GM23248 (cell line): ENCODE measurements at regions not wholly inside any gene's neighbourhood (a gene's known extent, or its start where the extent isn't known, plus 50 kb on each side); places are given as distances from the start of the nearest gene placed in this dataset.

ENCODE experiments used
- DNase-seq: peaks from one replicate; pipeline ENCODE4 v3.0.0-alpha.2; 2015
- H2AFZ ChIP-seq: fragments of 200-600 bp; sonication (generic); 2 replicates; pipeline ENCODE4 v1.6.1; 2016; ENCODE audit warnings: antibody characterized with exemption
- H3F3A ChIP-seq: fragments of 200-600 bp; sonication (generic); 2 replicates; pipeline ENCODE4 v1.6.1; 2016; ENCODE audit warnings: mild to moderate bottlenecking, antibody characterized with exemption, mixed run types; ENCODE audit not compliant: insufficient read depth
- H3K27ac ChIP-seq: fragments of 200-600 bp; sonication (generic); 2 replicates; pipeline ENCODE4 v1.5.1; 2016; ENCODE audit warnings: mild to moderate bottlenecking
- H3K27me3 ChIP-seq: fragments of 200-600 bp; sonication (generic); replicated peaks from 2 replicates; pipeline ENCODE4 v1.6.1; 2016; ENCODE audit warnings: mild to moderate bottlenecking; ENCODE audit not compliant: insufficient read depth
- H3K36me3 ChIP-seq: fragments of 200-600 bp; sonication (generic); 2 replicates; pipeline ENCODE4 v1.6.1; 2016; ENCODE audit warnings: low read depth, mild to moderate bottlenecking
- H3K4me1 ChIP-seq: fragments of 200-600 bp; sonication (generic); 2 replicates; pipeline ENCODE4 v1.6.1; 2016; ENCODE audit warnings: mild to moderate bottlenecking; ENCODE audit not compliant: insufficient read depth
- H3K4me2 ChIP-seq: fragments of 200-600 bp; sonication (generic); one replicate; pipeline ENCODE4 v1.6.1; 2016; ENCODE audit warnings: mild to moderate bottlenecking; ENCODE audit not compliant: unreplicated experiment
- H3K4me3 ChIP-seq: fragments of 200-600 bp; sonication (generic); 2 replicates; pipeline ENCODE4 v1.5.1; 2016; ENCODE audit warnings: mild to moderate bottlenecking
- H3K79me2 ChIP-seq: fragments of 200-600 bp; sonication (generic); 2 replicates; pipeline ENCODE4 v1.6.1; 2016; ENCODE audit warnings: mild to moderate bottlenecking; ENCODE audit not compliant: insufficient read depth
- H3K9ac ChIP-seq: fragments of 200-600 bp; sonication (generic); 2 replicates; pipeline ENCODE4 v1.6.1; 2016; ENCODE audit warnings: mild to moderate bottlenecking
- H3K9me2 ChIP-seq: fragments of 200-600 bp; sonication (generic); 2 replicates; pipeline ENCODE4 v1.6.1; 2016; ENCODE audit warnings: mixed run types, mild to moderate bottlenecking, moderate library complexity; ENCODE audit not compliant: insufficient read depth
- H3K9me3 ChIP-seq: fragments of 200-600 bp; sonication (generic); one replicate; pipeline ENCODE4 v1.6.1; 2017; ENCODE audit warnings: low read depth
- H4K20me1 ChIP-seq: fragments of 200-600 bp; sonication (generic); 2 replicates; pipeline ENCODE4 v1.6.0; 2016; ENCODE audit not compliant: insufficient read depth
- EZH2 ChIP-seq: fragments of 200-600 bp; sonication (generic); IDR thresholded peaks from 2 replicates; pipeline ENCODE4 v1.6.1; 2018; ENCODE audit warnings: antibody characterized with exemption, mild to moderate bottlenecking; ENCODE audit not compliant: insufficient read depth, poor library complexity, severe bottlenecking
- EZH2phosphoT487 ChIP-seq: fragments of 200-600 bp; sonication (generic); IDR thresholded peaks from 2 replicates; pipeline ENCODE4 v1.6.1; 2018; ENCODE audit warnings: antibody characterized with exemption, moderate library complexity, mild to moderate bottlenecking, low read depth; ENCODE audit not compliant: insufficient read depth
- WGBS, 2 experiments: methylation state at CpG; one replicate each; pipeline ENCODE4 v1.1.6; 2015 to 2017; ENCODE audit warnings: low lambda C conversion rate in 2 of 2, low coverage in 1 of 2; ENCODE audit errors: missing lambda C conversion rate in 2 of 2; 5-methylcytosine and 5-hydroxymethylcytosine counted together
- in situ Hi-C: fragments of 300-500 bp; cut with MboI; formaldehyde crosslinking; loops from 2 replicates; pipeline ENCODE4 v1.15.0; 2020

GRCh38 chr20:33910529-33911327 lies 83.0 kb upstream of the RALY start:
- Histone ChIP-seq H3K9me3 (no peaks in the 10 kb centered on the region), H3K4me3 (no peak overlapping the region), H3K27me3 (no peaks in the 10 kb centered on the region), H3K79me2 (no peaks in the 10 kb centered on the region), H2AFZ (no peak overlapping the region), H3K4me2 (no peak overlapping the region), H3K9ac (no peak overlapping the region), H3K36me3 (no peaks in the 10 kb centered on the region), H3K9me2 (no peaks in the 10 kb centered on the region), H4K20me1 (no peaks in the 10 kb centered on the region), H3K27ac (no peak overlapping the region), H3K4me1 (peaks cover 26% of the 10 kb centered on the region), H3F3A (peaks cover 15% of the 10 kb centered on the region)
- WGBS, 2 experiments: 86 to 88% methylated on average over 6 of the region's 6 CpGs
- TF ChIP-seq EZH2phosphoT487: no peak
- no peak for TF ChIP-seq EZH2
- in situ Hi-C loops: no loop called here
- DNase-seq: no peak

- no peaks in the 10 kb centered on the region for H3K9me3 ChIP-seq
- WGBS, 2 experiments: 71 to 79% methylated on average over 4 of the region's 4 CpGs
- TF ChIP-seq EZH2 (no peak), EZH2phosphoT487 (no peak)
- H4K20me1 ChIP-seq: no peaks in the 10 kb centered on the region
- H3K36me3 ChIP-seq: no peaks in the 10 kb centered on the region
- peak; percentile 32 for DNase-seq
- H3K27ac ChIP-seq: no peak overlapping the region
- no peak overlapping the region for H2AFZ ChIP-seq
- H3F3A ChIP-seq: peaks cover 4% of the 10 kb centered on the region
- peaks cover 6% of the 10 kb centered on the region for H3K4me1 ChIP-seq
- no peaks in the 10 kb centered on the region for H3K27me3 ChIP-seq
- no peak overlapping the region for H3K9ac ChIP-seq
- H3K4me3 ChIP-seq: no peak overlapping the region
- no peaks in the 10 kb centered on the region for H3K79me2 ChIP-seq
- in situ Hi-C loops: no loop called here
- H3K4me2 ChIP-seq: no peak overlapping the region
- H3K9me2 ChIP-seq: no peaks in the 10 kb centered on the region
Measured at GRCh38 chr20:33914919-33915318, 78.8 kb upstream of the RALY start.

GRCh38 chr20:33915726-33916331 lies 77.9 kb upstream of the RALY start:
- no peak overlapping the region for H3K27ac ChIP-seq
- no peaks in the 10 kb centered on the region; the same call in 1 of the 2 replicates for H3F3A ChIP-seq
- H3K9me2 ChIP-seq: no peaks in the 10 kb centered on the region
- H3K9me3 ChIP-seq: no peaks in the 10 kb centered on the region
- no peak overlapping the region for H3K9ac ChIP-seq
- H3K4me2 ChIP-seq: no peak overlapping the region
- WGBS, 2 experiments: 73 to 80% methylated on average over 6 of the region's 6 CpGs
- in situ Hi-C loops: no loop called here
- H3K4me3 ChIP-seq: no peak overlapping the region
- no peaks in the 10 kb centered on the region for H4K20me1 ChIP-seq
- no peaks in the 10 kb centered on the region for H3K79me2 ChIP-seq
- H3K36me3 ChIP-seq: no peaks in the 10 kb centered on the region
- DNase-seq: no peak
- no peaks in the 10 kb centered on the region for H3K27me3 ChIP-seq
- TF ChIP-seq EZH2phosphoT487: no peak
- no peak for TF ChIP-seq EZH2
- no peak overlapping the region for H2AFZ ChIP-seq
- H3K4me1 ChIP-seq: no peaks in the 10 kb centered on the region; the same call in 1 of the 2 replicates

GRCh38 chr20:33916768-33917167 lies 76.9 kb upstream of the RALY start:
- no peak overlapping the region for H3K4me2 ChIP-seq
- H3F3A ChIP-seq: no peaks in the 10 kb centered on the region; the same call in 1 of the 2 replicates
- no peak overlapping the region for H3K4me3 ChIP-seq
- no peak for DNase-seq
- H3K9me2 ChIP-seq: no peaks in the 10 kb centered on the region
- no peak overlapping the region for H3K9ac ChIP-seq
- 25 to 26% methylated on average over 2 of the region's 2 CpGs for WGBS, 2 experiments
- H3K27me3 ChIP-seq: no peaks in the 10 kb centered on the region; the same call in 1 of the 2 replicates
- H3K9me3 ChIP-seq: no peaks in the 10 kb centered on the region
- H3K4me1 ChIP-seq: no peaks in the 10 kb centered on the region; the same call in 1 of the 2 replicates
- H2AFZ ChIP-seq: no peak overlapping the region
- H3K79me2 ChIP-seq: no peaks in the 10 kb centered on the region
- in situ Hi-C loops: no loop called here
- no peaks in the 10 kb centered on the region for H4K20me1 ChIP-seq
- TF ChIP-seq EZH2phosphoT487: no peak
- TF ChIP-seq EZH2: no peak
- H3K36me3 ChIP-seq: no peaks in the 10 kb centered on the region
- no peak overlapping the region for H3K27ac ChIP-seq
